ENCODE measurements at regions not wholly inside any gene's neighbourhood (a gene's known extent, or its start where the extent isn't known, plus 50 kb on each side); places are given as distances from the start of the nearest gene placed in this dataset.

DNA sequence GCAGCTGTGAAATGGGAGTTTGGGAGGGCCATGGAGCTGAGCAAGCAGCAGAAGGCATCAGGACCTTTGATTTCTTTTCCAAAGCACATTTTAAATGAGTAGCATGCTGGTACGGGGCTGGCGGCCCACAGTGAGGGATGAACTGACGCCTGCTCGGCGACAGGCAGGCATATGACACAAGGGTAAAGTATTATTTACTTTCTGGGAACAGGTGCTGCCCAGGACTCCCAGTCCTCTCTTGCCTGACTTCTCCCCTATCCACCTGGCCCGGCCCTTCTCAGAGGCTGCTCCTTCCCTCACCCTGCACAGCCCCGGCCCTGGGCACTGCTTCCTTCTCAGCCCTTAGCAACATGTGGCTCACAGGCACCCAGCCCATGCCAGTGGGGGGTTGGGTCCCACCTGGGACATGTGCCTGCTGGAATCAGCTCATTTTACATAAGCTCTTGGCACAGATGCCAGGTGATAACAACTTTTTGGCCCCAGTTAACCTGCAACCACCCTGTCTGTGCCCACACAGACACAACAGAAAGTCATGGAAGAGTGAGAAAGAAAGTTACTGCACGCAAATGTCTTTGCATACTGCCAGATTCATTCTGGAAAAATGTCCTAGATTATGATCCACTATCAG, 112.3 kb upstream of the GADD45A start:
- TF ChIP-seq, protein P1, sequence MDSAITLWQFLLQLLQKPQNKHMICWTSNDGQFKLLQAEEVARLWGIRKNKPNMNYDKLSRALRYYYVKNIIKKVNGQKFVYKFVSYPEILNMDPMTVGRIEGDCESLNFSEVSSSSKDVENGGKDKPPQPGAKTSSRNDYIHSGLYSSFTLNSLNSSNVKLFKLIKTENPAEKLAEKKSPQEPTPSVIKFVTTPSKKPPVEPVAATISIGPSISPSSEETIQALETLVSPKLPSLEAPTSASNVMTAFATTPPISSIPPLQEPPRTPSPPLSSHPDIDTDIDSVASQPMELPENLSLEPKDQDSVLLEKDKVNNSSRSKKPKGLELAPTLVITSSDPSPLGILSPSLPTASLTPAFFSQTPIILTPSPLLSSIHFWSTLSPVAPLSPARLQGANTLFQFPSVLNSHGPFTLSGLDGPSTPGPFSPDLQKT (IDR thresholded peaks at IDR 0.05; ENCODE audit: borderline replicate concordance, low read depth, low read length): no peak
- TF ChIP-seq, protein P2, sequence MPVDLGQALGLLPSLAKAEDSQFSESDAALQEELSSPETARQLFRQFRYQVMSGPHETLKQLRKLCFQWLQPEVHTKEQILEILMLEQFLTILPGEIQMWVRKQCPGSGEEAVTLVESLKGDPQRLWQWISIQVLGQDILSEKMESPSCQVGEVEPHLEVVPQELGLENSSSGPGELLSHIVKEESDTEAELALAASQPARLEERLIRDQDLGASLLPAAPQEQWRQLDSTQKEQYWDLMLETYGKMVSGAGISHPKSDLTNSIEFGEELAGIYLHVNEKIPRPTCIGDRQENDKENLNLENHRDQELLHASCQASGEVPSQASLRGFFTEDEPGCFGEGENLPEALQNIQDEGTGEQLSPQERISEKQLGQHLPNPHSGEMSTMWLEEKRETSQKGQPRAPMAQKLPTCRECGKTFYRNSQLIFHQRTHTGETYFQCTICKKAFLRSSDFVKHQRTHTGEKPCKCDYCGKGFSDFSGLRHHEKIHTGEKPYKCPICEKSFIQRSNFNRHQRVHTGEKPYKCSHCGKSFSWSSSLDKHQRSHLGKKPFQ (tag by site-specific recombination; IDR thresholded peaks at IDR 0.05): no peak
- TF ChIP-seq, protein P3, sequence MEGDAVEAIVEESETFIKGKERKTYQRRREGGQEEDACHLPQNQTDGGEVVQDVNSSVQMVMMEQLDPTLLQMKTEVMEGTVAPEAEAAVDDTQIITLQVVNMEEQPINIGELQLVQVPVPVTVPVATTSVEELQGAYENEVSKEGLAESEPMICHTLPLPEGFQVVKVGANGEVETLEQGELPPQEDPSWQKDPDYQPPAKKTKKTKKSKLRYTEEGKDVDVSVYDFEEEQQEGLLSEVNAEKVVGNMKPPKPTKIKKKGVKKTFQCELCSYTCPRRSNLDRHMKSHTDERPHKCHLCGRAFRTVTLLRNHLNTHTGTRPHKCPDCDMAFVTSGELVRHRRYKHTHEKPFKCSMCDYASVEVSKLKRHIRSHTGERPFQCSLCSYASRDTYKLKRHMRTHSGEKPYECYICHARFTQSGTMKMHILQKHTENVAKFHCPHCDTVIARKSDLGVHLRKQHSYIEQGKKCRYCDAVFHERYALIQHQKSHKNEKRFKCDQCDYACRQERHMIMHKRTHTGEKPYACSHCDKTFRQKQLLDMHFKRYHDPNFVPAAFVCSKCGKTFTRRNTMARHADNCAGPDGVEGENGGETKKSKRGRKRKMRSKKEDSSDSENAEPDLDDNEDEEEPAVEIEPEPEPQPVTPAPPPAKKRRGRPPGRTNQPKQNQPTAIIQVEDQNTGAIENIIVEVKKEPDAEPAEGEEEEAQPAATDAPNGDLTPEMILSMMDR (tag by site-specific recombination; IDR thresholded peaks at IDR 0.05): no peak
- no peak for TF ChIP-seq ZNF121 (tag by site-specific recombination; IDR thresholded peaks at IDR 0.05)

Measured in HEK293 (cell line).